Astrocyte (in vitro differentiated cells and primary cell): ENCODE measurements at regions not wholly inside any gene's neighbourhood (a gene's known extent, or its start where the extent isn't known, plus 50 kb on each side); places are given as distances from the start of the nearest gene placed in this dataset.

Experiments used
- CTCF ChIP-seq: IDR thresholded peaks from 2 replicates; pipeline ENCODE4 v1.5.1; 2011; ENCODE audit warnings: low read depth, mild to moderate bottlenecking, inconsistent platforms, low read length, moderate library complexity; ENCODE audit not compliant: insufficient read depth
- EZH2 ChIP-seq: IDR thresholded peaks from 2 replicates; pipeline ENCODE4 v1.6.1; 2012; ENCODE audit warnings: mild to moderate bottlenecking, low read length, inconsistent platforms; ENCODE audit not compliant: insufficient read depth

GRCh38 chr11:130789056-130789640 lies 127.1 kb downstream of the SNX19 start:
- no peak for TF ChIP-seq CTCF
- TF ChIP-seq EZH2: no peak
